NK-92 treated with Interleukin-12 subunit alpha and Interleukin-12 subunit beta, amount 100 ng/mL, for 24 hours (cell line): ENCODE measurements at regions not wholly inside any gene's neighbourhood (a gene's known extent, or its start where the extent isn't known, plus 50 kb on each side); places are given as distances from the start of the nearest gene placed in this dataset.

ENCODE experiments used
- DNase-seq: peaks from one replicate; lab custom pipeline; 2025; lab: John Stamatoyannopoulos, UW

GRCh38 chr6:98546376-98546775, 288.0 kb upstream of the POU3F2 start:
- DNase-seq: no peak

GRCh38 chr6:98547151-98547550, 287.2 kb upstream of the POU3F2 start:
- DNase-seq: no peak

- DNase-seq: no peak
These were observed 286.7 kb upstream of the POU3F2 start for GRCh38 chr6:98547634-98548033.

GRCh38 chr6:98548301-98548700, 286.1 kb upstream of the POU3F2 start:
- DNase-seq: no peak

- no peak for DNase-seq
These were observed 274.0 kb upstream of the POU3F2 start for GRCh38 chr6:98560418-98560817.

GRCh38 chr6:98560841-98561240, 273.5 kb upstream of the POU3F2 start:
- DNase-seq: no peak

- no peak for DNase-seq
These were observed 268.2 kb upstream of the POU3F2 start for GRCh38 chr6:98566126-98566525.

GRCh38 chr6:98572579-98572978, 261.8 kb upstream of the POU3F2 start:
- no peak for DNase-seq

GRCh38 chr6:98574984-98575383, 259.4 kb upstream of the POU3F2 start:
- no peak for DNase-seq

- DNase-seq: no peak
These were observed 257.6 kb upstream of the POU3F2 start for GRCh38 chr6:98576791-98577190.

- no peak for DNase-seq
These were observed 256.4 kb upstream of the POU3F2 start for GRCh38 chr6:98578016-98578415.

GRCh38 chr6:98579079-98579478, 255.3 kb upstream of the POU3F2 start:
- DNase-seq: no peak

- no peak for DNase-seq
These were observed 254.4 kb upstream of the POU3F2 start for GRCh38 chr6:98579941-98580340.

- no peak for DNase-seq
These were observed 252.7 kb upstream of the POU3F2 start for GRCh38 chr6:98581705-98582104.

- DNase-seq: no peak
These were observed 250.9 kb upstream of the POU3F2 start for GRCh38 chr6:98583506-98583905.

GRCh38 chr6:98586163-98586562, 248.2 kb upstream of the POU3F2 start:
- no peak for DNase-seq

- no peak for DNase-seq
These were observed 246.8 kb upstream of the POU3F2 start for GRCh38 chr6:98587555-98587954.

- DNase-seq: no peak
These were observed 244.8 kb upstream of the POU3F2 start for GRCh38 chr6:98589536-98589935.

GRCh38 chr6:98590136-98590681, 244.2 kb upstream of the POU3F2 start:
- no peak for DNase-seq

- no peak for DNase-seq
These were observed 243.4 kb upstream of the POU3F2 start for GRCh38 chr6:98590997-98591396.

GRCh38 chr6:98593676-98594075, 240.7 kb upstream of the POU3F2 start:
- DNase-seq: no peak

GRCh38 chr6:98601716-98602115, 232.7 kb upstream of the POU3F2 start:
- DNase-seq: no peak

GRCh38 chr6:98605705-98606104, 228.7 kb upstream of the POU3F2 start:
- no peak for DNase-seq

GRCh38 chr6:98627129-98627775, 207.1 kb upstream of the POU3F2 start:
- DNase-seq: no peak
